Stimulated activated CD4-positive, alpha-beta T cell treated with anti-CD3 and anti-CD28 coated beads, Interleukin-1b, Interleukin-23, amount 100 ng/mL, for 1 hour (primary cell): ENCODE measurements at regions not wholly inside any gene's neighbourhood (a gene's known extent, or its start where the extent isn't known, plus 50 kb on each side); places are given as distances from the start of the nearest gene placed in this dataset.

Experiments used
- DNase-seq, 2 donors: peaks; one replicate each; pipeline ENCODE4 v3.0.0-alpha.2; 2020; ENCODE audit warnings: low read depth in 2 of 2

DNA sequence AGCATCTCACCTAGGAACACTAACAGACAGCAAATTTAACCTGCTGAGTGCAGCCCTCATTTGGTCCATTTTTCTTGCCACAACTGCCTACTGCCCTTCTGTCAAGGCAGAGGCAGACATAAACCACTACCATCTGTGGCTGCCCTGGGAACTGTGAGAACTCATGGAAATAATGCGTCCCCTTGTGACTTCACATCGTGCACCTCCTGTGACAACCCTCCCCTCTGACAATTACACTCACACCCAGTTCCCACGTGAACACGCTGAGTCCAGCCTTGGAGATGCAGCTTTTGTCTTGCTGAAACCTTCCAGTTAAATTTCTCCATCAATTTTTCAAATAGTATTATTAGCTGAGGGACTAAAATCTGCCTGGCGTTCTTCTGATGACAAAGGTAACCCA, 193.1 kb upstream of the KLF14 start:
- no peak for DNase-seq

DNA sequence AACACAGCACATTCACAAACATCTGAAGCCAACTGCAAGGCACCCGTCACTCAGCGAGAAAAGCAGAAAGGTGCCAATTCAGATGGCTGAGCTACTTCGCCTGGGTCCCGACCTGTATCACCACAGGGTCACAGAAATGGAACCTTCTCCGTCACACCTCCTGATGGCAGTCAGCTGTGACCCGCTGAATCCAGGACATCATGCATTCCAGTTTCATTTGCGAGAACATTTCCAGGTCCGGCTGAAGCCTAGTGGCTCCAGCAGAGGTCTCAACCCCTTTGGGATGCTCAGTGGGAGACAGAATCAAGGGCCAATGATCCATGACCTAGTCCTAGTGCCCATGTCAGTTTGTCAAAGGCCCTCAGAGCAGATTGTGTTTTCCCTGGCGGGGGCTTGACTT, 193.6 kb upstream of the KLF14 start:
- no peak for DNase-seq

DNA sequence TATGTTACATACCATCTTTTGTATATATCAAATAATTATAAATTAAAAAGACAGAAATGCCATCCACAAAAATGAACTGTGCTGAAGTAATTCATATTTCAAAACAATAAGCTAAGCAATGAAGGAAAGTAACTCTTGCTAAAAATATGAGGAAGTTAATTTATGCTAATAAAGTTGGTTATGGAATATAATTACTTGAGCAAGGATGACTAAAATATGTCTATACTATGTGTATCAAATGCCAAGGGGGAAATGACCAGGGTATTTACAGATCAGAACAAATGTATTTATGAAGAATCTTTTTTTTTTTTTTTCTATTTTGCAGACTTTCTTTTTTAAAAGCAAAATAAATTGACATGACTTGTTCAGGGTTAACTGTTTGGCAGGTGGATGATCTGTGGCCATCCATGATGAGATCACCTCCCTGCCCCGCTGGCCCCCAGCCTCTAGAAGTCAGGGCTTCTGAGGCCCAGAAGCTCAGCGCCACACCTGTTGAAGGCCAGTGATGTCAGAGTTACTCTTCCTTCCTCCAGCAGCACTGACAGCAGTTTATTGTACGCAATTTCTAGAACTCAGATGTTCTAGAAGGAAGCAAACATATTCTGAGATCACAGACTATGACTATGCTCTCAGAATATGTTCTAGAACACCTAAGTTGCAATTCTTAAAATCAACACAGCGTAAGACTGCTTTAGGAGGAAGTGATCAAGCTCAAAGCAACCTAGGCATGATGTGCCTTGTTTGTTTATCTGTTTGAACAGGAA, 196.1 kb upstream of the KLF14 start:
- no peak for DNase-seq

DNA sequence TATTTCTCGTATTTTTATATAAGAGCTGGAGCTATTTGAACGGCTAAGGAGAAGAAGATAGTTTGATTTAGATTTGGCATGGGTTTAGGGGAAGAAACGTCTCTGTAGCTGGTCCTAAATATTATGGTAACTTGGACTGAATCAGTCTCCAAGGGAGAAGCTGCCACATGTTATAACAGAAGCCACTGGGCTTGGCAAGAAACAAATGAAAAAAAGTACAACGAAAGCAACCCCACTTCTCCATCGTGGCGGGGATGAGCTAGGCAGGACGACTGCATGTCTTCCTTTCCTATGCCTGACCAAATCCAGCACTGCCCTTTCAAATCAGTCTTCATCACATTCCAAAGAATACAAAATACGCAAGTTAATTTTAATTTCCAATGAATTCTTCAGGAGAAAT, 196.7 kb upstream of the KLF14 start:
- no peak for DNase-seq

DNA sequence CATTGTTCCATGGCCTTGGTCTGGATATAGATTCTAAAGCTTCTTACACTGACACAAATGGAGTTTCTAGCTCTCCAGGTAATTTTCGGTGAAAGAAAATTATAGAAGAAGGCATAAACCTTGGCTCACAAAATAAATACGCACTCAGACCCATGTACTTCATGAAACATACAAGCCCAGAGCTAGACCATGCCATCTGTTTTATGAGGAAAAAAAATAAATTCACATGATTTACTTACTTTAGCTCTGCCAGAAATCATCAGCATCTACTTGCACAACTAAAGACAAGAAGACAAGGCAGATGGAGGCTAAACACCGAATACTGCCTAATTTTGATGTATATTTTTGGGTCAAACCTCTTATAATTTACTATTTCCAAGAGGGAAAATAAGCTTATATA, 197.4 kb upstream of the KLF14 start:
- no peak for DNase-seq

DNA sequence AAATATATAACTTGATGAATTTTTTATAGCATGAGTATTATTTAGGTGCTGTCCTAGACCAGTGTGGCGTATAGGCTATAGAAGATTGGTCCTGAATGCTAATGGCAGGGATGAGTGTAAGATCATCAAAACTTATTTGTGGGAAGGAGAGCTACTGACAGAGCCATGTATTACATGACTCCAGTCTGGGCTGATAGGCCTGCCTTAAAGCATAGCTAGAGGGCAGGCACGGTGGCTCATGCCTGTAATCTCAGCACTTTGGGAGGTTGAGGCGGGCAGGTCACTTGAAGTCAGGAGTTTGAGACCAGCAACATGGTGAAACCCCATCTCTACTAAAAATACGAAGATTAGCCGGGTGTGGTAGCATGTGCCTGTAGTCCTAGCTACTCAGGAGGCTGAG, 198.1 kb upstream of the KLF14 start:
- DNase-seq: no peak

DNA sequence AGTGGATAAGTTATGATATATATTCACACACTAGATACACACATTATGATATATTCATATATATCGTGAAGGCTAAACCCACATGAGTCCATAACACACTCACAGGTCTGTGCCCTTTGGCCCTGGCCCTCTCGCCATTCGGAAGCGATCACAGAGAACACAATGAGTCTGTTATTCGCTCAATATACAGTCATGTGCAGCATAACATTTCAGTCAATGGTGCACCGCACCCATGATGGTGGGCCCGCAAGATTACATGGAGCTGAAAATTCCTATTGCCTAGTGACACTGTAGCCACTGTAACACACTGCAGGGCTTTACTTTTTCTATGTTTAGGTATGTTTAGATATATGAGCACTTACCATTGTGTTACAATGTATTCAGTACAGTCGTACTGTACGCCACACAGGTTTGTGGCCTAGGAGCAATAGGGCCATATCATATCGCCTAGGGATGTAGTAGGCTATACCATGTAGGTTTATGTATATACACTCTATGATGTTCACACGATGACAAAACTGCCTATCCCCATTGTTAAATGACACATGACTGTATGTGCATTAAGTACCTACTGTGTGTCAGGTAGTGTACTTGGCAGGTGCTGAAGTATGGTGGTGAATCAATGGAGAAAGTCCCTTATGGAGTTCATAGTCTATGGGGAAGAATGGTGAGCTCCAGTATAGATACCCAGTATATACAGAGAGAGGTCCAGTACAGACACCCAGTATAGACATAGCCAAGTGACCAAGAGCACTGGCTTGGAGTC, 198.8 kb upstream of the KLF14 start:
- no peak for DNase-seq

DNA sequence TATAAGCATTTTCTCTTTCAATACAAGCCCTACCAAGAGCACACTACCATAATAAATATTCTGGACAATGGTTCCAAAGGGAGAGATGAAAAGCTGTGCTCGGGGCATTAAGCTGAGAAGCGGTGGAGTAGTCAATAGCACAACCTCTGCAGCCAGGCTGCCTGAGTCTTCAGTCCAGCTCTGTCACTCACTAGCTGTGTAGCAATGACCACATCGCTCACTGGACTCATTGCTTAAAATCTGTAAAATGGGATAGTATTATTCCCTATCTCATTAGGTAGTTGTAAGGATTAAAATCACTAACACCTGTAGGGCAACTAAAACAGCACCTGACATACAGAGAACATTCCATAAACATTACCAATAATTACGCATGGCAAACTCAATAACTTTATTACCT, 199.9 kb upstream of the KLF14 start:
- DNase-seq: no peak

DNA sequence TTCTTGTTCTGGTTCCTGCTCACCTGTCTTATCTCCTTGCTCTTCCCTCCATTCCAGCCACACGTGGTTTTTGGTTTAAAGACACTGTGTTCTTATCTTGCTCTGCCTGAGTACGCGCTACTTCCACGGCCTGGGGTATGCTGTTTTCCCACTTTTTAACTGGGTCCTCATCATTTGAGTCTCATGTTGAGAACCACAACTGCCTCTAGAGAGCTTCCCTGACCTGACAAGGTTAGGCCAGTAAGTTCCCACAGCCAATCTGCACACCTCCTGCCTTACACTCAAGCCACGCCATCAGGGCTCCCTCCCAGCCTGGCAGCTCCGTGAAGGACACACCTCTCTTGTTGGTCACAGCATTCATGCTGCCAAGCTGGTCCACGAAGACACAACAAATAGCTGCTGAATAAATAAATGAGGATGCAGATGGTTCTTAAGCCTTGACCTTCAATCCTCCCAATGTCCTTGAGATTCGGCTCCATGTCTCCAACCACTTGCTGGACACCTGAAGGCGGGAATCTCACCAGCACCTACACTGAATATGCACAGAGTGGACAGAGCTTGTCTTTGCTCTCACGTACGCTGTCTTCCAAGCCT, 201.7 kb upstream of the KLF14 start:
- DNase-seq: no peak

DNA sequence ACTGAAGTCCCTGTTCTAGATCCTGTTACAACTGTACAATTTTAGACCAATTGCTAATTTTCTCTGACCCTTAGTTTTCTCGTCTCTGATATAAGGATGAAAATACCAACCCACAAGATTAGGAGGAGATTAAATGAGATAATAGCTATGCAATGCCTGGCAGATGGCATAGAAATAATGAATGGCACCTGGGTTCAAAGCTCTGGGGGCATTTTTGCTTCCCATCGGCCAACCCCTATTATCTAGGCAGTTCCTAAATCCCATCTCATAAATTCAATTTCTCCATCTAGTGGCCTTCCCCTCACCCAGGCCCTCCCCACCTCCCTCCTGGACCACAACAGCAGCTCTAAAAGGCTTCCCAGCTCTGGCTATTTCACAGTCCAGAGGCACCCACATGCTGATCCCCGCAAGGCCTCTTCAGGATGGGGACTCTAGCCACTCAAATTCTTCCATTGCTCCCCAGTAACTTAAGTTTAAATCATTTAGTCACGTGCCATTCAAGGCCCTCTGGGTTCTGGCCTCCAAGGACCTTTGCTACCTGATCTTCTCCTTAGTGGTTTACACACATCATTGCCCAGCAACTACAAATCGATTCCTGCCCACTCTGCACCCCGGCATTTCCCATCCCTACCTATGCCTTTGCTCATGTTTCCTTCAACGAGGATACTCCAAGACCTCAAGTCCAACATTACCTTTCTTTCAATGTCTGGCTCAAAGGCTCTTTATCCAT, 202.4 kb upstream of the KLF14 start:
- no peak for DNase-seq

DNA sequence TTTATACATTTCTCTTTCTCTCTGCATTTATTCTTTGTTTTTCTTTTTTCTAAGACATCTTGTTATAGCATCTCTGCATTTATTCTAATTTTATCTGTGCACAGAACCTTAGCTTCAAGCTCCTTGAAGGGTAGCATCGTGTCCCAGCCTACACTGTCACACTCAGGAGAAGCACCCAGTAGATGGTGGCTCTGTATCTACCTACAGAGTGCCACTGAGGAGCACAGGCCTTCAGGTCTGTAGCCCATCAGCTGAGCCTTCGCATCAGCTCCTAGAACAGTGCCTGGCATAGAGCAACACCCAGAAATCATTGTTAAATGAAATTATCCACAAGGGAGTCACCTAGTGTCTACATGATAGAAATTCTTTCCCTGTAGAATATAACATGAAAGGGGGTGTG, 203.0 kb upstream of the KLF14 start:
- DNase-seq: no peak

DNA sequence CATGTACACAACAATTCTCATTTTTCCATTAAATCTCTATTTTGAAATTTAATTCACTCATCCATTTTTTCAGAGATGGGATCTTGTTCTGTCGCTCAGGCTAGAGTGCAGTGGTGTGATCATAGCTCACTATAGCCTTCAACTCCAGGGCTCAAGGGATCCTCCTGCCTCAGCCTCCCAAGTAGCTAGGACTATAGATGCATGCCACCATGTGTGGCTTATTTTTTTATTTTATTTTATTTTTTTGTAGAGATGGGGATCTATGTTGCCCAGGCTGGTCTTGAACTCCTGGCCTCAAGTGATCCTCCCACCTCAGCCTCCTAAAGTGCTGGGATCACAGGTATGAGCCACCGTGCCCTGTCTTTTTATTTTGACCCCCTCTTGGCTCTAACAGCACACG, 203.8 kb upstream of the KLF14 start:
- DNase-seq: no peak

DNA sequence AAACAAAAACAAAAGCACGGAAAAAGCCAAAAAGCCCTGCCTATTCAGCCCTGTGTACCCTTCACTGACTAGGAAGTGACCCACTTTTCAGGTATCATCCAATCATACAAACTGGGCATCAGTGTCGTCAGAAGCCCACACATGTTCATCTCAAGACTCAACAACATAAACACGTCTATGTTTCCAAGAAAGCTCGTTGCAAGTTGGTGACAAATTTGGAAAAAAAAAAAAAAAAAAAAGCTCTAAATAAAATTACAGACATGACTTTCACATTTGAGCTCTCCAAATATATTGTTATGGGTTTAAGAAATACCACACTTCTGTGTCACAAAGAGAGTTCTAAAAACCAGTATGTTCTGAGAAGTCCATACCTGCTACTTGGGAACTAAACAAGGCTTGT, 204.7 kb upstream of the KLF14 start:
- no peak for DNase-seq

DNA sequence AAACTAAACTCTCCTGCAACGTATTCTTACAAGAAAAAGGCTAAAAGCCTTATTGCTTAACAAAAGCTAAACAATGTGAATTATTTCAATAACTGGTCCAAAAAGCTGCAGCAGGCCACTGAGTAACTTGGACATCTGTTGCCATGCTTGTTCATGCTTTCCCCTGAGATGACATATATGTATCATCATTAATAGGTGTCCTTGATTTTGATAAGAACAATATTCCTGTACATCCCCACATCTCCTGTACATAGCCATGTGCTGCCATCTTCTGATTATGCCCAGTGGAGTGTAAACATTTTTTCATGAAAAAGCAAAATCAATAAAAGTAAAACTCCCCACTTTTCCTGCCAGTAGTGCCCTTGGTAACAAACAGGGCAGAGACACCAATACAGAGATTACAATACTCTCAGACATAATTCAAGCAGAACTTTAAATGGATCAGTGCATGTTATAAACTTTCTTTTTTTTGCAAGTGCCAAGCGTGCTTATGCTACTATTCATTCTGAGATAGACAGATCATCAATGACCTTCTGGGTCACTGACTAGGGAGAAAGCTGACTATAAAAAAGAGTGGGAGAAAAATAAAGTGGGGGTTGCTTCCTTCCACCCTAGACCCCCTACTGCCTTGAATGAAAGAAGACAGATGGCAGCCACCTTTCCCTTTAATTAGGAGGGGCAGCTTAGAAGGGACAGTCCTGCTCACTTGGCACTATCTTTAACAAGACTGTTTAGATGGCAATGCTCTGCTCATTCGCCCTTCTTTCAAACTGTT, 205.5 kb upstream of the KLF14 start:
- no peak for DNase-seq

DNA sequence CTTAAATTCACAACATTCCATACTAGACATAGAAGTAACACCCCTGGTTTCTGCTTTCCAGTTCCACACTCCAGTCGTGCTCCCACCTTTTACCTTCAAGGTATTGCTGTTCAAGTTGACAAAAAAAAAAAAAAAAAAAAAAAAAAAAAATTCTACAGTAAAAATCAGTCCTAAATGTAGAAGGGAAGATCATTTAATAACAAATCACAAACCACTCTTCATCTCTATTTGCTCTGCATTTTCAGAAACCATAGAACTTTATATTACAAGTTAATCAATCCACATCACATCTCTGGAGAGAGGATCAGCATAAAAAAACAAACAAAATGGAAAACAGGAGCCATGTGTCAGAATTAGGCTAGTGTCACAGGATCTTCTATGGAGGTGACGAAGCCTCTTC, 206.3 kb upstream of the KLF14 start:
- DNase-seq: no peak

DNA sequence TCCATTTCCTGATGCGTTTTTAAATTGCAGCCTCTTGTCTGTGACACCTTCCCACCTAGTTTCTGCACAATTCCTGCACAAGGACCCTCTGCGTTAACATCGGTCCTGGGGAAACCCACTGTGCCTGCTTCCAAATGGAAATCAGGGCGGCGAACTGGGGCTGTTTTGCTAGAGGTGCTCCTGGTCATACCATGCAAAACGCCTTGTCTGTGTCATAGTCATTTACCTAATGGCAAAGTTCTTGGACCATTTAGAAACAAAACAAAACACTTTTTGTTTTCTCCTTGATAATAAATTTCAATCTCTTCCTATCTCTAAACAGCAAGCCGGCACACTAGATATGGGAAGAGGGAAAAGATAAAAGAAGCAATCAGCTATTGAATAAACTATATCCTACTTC, 206.9 kb upstream of the KLF14 start:
- DNase-seq: no peak

DNA sequence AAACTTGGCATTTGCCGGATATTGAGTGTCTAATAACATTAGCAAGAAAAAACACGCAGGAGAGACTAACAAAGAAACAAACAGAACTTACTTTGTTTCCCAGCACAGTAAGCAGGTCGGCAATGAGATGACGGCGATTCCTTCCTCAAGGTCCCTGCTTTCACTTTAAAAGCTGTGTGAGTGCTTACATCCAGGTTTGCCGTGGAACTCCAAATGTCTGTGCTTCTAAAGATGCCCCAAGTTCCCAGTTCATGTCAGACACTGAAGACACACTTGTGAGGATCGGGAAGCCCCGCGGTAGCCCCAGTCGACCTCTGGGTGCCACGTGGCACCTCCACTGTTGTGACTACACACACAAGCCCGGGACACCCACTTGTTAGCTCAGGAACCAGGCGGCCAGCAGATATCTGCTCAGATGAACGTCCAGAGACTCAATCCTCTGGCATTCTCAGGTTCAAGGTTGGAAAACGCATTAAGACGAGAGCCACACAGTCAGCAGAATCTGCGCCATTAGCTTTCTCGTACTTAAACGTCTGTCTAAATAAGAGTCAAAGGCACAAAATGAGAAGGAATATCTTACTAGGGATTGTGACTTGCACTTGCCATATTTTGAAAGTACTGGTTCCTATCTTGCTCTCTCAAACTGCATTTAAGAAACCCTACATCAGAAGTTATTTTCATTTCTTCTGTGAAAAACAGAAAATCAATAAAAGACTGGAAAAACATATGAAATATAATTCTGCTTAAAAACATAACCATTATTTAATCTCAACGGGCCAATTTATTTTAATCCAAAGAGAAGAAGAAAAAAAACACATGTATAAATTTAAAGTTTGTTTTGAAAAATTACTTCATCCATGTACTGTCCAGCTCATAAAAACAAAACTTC, 207.6 kb upstream of the KLF14 start:
- DNase-seq: no peak

DNA sequence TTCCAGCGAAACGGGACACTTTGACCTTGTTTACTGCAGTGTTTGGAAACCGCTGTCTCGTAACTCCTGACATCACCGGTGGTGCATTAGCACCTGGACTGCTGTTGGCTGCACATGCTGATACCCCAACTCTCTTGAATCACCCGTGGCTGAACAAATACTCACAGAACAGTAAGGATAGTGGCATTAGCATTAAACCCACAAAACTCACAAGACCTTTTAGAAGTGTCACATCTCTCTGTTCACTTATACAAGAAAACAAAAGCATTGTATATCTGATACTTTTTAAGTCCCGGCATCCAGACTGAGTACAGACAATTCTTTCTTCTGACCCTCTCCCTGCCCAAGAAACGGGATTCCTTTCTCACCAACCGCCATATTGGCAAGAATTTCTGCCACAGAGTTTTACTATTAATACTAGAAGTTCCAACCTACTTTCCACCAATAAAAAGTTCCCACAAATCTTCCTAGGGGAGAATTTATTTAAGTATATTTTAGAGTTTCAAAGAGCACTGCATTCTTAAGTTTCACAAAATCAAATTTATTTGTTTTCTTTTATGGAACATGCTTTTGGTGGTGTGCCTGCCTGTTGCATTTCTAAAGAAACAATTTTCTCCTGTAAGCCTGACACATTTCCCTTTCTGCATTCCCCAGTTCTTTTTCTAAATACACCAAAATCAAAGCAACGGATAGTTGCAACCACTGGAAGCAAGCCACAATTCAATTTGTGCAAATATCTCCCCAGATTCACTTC, 208.4 kb upstream of the KLF14 start:
- no peak for DNase-seq

DNA sequence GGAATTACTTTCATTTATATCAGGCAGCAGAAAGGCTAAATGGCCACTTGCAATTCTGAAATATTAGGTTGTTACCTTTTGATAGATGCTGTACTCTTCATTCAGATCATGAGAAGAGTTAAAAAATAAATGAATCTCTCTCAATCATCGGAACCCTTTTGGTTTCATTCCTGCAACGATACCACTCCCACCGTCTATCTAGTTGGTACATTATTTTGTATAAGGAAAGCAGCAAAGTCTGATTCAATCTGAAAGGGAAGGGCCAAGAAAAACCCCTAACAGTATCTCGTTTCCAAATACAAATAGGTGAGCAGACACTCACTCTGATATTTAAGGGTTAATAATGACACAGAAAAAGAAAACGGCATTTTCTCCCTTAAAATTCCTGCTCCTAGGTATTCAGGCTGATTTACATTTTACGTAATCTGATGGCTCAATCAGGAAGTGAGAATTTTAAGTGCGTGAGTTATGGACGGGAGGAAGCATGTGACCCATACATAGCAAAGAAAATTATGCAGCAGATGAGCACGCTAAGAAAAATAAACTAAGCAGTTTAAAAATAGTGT, 209.4 kb upstream of the KLF14 start:
- DNase-seq: no peak

DNA sequence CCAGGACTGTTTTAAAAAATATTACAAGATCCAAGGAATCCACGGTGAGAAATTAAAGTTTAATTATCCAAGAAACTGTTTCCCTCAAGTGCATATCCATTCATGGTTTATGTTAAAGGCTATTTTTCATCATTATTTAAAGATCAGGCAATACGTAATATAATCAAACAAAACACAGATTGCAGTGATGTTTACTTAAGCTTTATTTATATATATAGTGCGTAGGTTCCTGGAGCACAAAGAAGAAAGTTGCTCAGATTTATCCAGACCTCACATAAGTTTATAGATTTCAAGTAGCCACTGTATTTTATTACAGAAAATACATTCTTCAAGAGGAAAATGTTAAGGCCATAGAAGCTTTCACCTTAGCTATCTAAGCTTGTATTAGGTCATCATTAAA, 210.0 kb upstream of the KLF14 start:
- no peak for DNase-seq
